HL-60 (cell line): ENCODE measurements at regions not wholly inside any gene's neighbourhood (a gene's known extent, or its start where the extent isn't known, plus 50 kb on each side); places are given as distances from the start of the nearest gene placed in this dataset.

ENCODE experiments used
- CTCF ChIP-seq: IDR thresholded peaks from one replicate; pipeline ENCODE4 v1.5.1; 2011; ENCODE audit warnings: low read length, control low read depth, inconsistent platforms; ENCODE audit not compliant: insufficient read depth
- TF ChIP-seq, protein P1 (sequence below): IDR thresholded peaks from 2 replicates; pipeline ENCODE4 v1.6.1; 2012; ENCODE audit warnings: low read depth; ENCODE audit not compliant: insufficient replicate concordance

GRCh38 chr1:29559056-29559455, 322.7 kb downstream of the PTPRU start:
- TF ChIP-seq, protein P1, sequence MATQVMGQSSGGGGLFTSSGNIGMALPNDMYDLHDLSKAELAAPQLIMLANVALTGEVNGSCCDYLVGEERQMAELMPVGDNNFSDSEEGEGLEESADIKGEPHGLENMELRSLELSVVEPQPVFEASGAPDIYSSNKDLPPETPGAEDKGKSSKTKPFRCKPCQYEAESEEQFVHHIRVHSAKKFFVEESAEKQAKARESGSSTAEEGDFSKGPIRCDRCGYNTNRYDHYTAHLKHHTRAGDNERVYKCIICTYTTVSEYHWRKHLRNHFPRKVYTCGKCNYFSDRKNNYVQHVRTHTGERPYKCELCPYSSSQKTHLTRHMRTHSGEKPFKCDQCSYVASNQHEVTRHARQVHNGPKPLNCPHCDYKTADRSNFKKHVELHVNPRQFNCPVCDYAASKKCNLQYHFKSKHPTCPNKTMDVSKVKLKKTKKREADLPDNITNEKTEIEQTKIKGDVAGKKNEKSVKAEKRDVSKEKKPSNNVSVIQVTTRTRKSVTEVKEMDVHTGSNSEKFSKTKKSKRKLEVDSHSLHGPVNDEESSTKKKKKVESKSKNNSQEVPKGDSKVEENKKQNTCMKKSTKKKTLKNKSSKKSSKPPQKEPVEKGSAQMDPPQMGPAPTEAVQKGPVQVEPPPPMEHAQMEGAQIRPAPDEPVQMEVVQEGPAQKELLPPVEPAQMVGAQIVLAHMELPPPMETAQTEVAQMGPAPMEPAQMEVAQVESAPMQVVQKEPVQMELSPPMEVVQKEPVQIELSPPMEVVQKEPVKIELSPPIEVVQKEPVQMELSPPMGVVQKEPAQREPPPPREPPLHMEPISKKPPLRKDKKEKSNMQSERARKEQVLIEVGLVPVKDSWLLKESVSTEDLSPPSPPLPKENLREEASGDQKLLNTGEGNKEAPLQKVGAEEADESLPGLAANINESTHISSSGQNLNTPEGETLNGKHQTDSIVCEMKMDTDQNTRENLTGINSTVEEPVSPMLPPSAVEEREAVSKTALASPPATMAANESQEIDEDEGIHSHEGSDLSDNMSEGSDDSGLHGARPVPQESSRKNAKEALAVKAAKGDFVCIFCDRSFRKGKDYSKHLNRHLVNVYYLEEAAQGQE, result no peak
- no peak for TF ChIP-seq CTCF
